Calu3 (cell line): ENCODE measurements at regions not wholly inside any gene's neighbourhood (a gene's known extent, or its start where the extent isn't known, plus 50 kb on each side); places are given as distances from the start of the nearest gene placed in this dataset.

ENCODE experiments used
- BruUV-seq: library from RNA; stranded (reverse); fragments of 400-500 nt; replicated peaks from 2 replicates; lab custom pipeline; 2021; lab: Mats Ljungman, UMichigan
- CTCF ChIA-PET: fragments of 300-600 bp; sonication (Branson Sonifier 250); formaldehyde crosslinking; loops from one replicate; lab custom pipeline; 2022; ENCODE audit warnings: antibody characterized with exemption; lab: Charles Lee
- DNase-seq: peaks from one replicate; pipeline ENCODE4 v3.0.0; 2022
- H3K27ac Mint-ChIP-seq: one replicate; pipeline ENCODE4 v1.8.0; 2022; ENCODE audit warnings: mixed read lengths; ENCODE audit not compliant: unreplicated experiment
- H3K27me3 Mint-ChIP-seq: one replicate; pipeline ENCODE4 v1.8.0; 2022; ENCODE audit warnings: mixed read lengths; ENCODE audit not compliant: unreplicated experiment
- H3K36me3 Mint-ChIP-seq: one replicate; pipeline ENCODE4 v1.8.0; 2022; ENCODE audit warnings: mild to moderate bottlenecking, moderate library complexity, mixed read lengths; ENCODE audit not compliant: insufficient read depth, unreplicated experiment
- H3K4me1 Mint-ChIP-seq: one replicate; pipeline ENCODE4 v1.8.0; 2022; ENCODE audit warnings: mild to moderate bottlenecking, low read depth, mixed read lengths; ENCODE audit not compliant: unreplicated experiment
- H3K4me3 Mint-ChIP-seq: one replicate; pipeline ENCODE4 v1.8.0; 2022; ENCODE audit warnings: mild to moderate bottlenecking, low read depth, moderate library complexity, mixed read lengths; ENCODE audit not compliant: unreplicated experiment
- H3K9me3 Mint-ChIP-seq: one replicate; pipeline ENCODE4 v1.8.0; 2022; ENCODE audit warnings: low read depth, mixed read lengths; ENCODE audit not compliant: unreplicated experiment
- CTCF ChIP-seq: fragments of 200-600 bp; IDR thresholded peaks from one replicate; pipeline ENCODE4 v1.8.0; 2022; ENCODE audit warnings: antibody characterized with exemption; ENCODE audit not compliant: unreplicated experiment
- intact Hi-C: fragments of 100-400 bp; cut with micrococcal nuclease; formaldehyde crosslinking; loops from one replicate; pipeline ENCODE4 v1.10.0; 2022; ENCODE audit not compliant: unreplicated experiment

GRCh38 chr1:233561708-233562426, 52.0 kb upstream of the KCNK1 start:
- H3K27ac Mint-ChIP-seq: no peak overlapping the region
- intact Hi-C loops: no loop called here
- H3K27me3 Mint-ChIP-seq: peaks cover 6% of the 10 kb centered on the region
- no peak for DNase-seq
- no peak overlapping the region for H3K4me3 Mint-ChIP-seq
- no peaks in the 10 kb centered on the region for H3K36me3 Mint-ChIP-seq
- CTCF ChIA-PET: no interaction called here
- TF ChIP-seq CTCF: no peak
- no peaks in the 10 kb centered on the region for H3K4me1 Mint-ChIP-seq
- H3K9me3 Mint-ChIP-seq: no peaks in the 10 kb centered on the region
- no TSS peak for BruUV-seq
